GM23338 (cell line): ENCODE measurements at regions not wholly inside any gene's neighbourhood (a gene's known extent, or its start where the extent isn't known, plus 50 kb on each side); places are given as distances from the start of the nearest gene placed in this dataset.

Experiments
- ATAC-seq: fragments of 200-7000 bp; cut with Tn5 transposase; 3 replicates; pipeline ENCODE4 v1.9.1; 2020
- DNase-seq: peaks from one replicate; pipeline ENCODE4 v3.0.0-alpha.2; 2015; ENCODE audit warnings: low spot score
- H2AFZ ChIP-seq: fragments of 200-600 bp; sonication (generic); 2 replicates; pipeline ENCODE4 v1.8.0; 2016; ENCODE audit warnings: antibody characterized with exemption, mild to moderate bottlenecking, moderate library complexity
- H3F3A ChIP-seq: fragments of 200-600 bp; sonication (generic); replicated peaks from 2 replicates; pipeline ENCODE4 v1.8.0; 2017; ENCODE audit warnings: antibody characterized with exemption, mixed run types, low read depth
- H3K27ac ChIP-seq: fragments of 200-600 bp; sonication (generic); 2 replicates; pipeline ENCODE4 v1.6.1; 2016; ENCODE audit warnings: low read depth
- H3K27me3 ChIP-seq: fragments of 200-600 bp; sonication (generic); 2 replicates; pipeline ENCODE4 v1.8.0; 2016; ENCODE audit warnings: mild to moderate bottlenecking, mixed run types, moderate library complexity; ENCODE audit not compliant: insufficient read depth
- H3K36me3 ChIP-seq: fragments of 200-600 bp; sonication (generic); 2 replicates; pipeline ENCODE4 v1.8.0; 2016; ENCODE audit warnings: mild to moderate bottlenecking; ENCODE audit not compliant: insufficient read depth
- H3K4me1 ChIP-seq: fragments of 200-600 bp; sonication (generic); 2 replicates; pipeline ENCODE4 v1.8.0; 2016; ENCODE audit warnings: mild to moderate bottlenecking, moderate library complexity; ENCODE audit not compliant: insufficient read depth
- H3K4me2 ChIP-seq: fragments of 200-600 bp; sonication (generic); 2 replicates; pipeline ENCODE4 v1.7.1; 2017; ENCODE audit warnings: mixed run types
- H3K4me3 ChIP-seq: fragments of 200-600 bp; sonication (generic); 2 replicates; pipeline ENCODE4 v1.6.1; 2016; ENCODE audit warnings: mixed run types
- H3K79me2 ChIP-seq: fragments of 200-600 bp; sonication (generic); replicated peaks from 2 replicates; pipeline ENCODE4 v1.8.0; 2017; ENCODE audit warnings: mild to moderate bottlenecking; ENCODE audit not compliant: insufficient read depth
- H3K9me2 ChIP-seq: fragments of 200-600 bp; sonication (generic); 2 replicates; pipeline ENCODE4 v1.8.0; 2017; ENCODE audit not compliant: insufficient read depth
- H4K20me1 ChIP-seq: fragments of 200-600 bp; sonication (generic); replicated peaks from 2 replicates; pipeline ENCODE4 v1.8.0; 2017; ENCODE audit warnings: mild to moderate bottlenecking; ENCODE audit not compliant: insufficient read depth
- H3K27ac Mint-ChIP-seq: 2 replicates; pipeline ENCODE4 v1.8.0; 2020; ENCODE audit warnings: inconsistent platforms, mild to moderate bottlenecking, moderate library complexity, mixed read lengths
- H3K27me3 Mint-ChIP-seq: 3 replicates; pipeline ENCODE4 v1.8.0; 2022; ENCODE audit warnings: low read depth, mild to moderate bottlenecking, moderate library complexity, mixed read lengths, inconsistent platforms; ENCODE audit not compliant: insufficient read depth, poor library complexity
- H3K36me3 Mint-ChIP-seq: 3 replicates; pipeline ENCODE4 v1.8.0; 2021; ENCODE audit warnings: low read depth, mild to moderate bottlenecking, inconsistent platforms, moderate library complexity, mixed read lengths
- H3K4me1 Mint-ChIP-seq: 3 replicates; pipeline ENCODE4 v1.8.0; 2020; ENCODE audit warnings: mild to moderate bottlenecking, inconsistent platforms, mixed read lengths
- H3K4me3 Mint-ChIP-seq: 3 replicates; pipeline ENCODE4 v1.8.0; 2021; ENCODE audit warnings: moderate library complexity, mild to moderate bottlenecking, inconsistent platforms, mixed read lengths
- H3K9me3 Mint-ChIP-seq: 3 replicates; pipeline ENCODE4 v1.8.0; 2020; ENCODE audit warnings: moderate library complexity, mild to moderate bottlenecking, inconsistent platforms, mixed read lengths
- CREB1 ChIP-seq: fragments of 250-450 bp; sonication (Bioruptor Pico); IDR thresholded peaks from 2 replicates; pipeline ENCODE4 v1.5.0; 2020; ENCODE audit warnings: low read depth, mild to moderate bottlenecking, moderate library complexity
- EZH2 ChIP-seq: fragments of 200-600 bp; sonication (generic); IDR thresholded peaks from one replicate; pipeline ENCODE4 v1.8.0; 2017; ENCODE audit warnings: antibody characterized with exemption, mild to moderate bottlenecking, low read depth; ENCODE audit not compliant: unreplicated experiment
- EZH2phosphoT487 ChIP-seq: fragments of 200-600 bp; sonication (generic); IDR thresholded peaks from one replicate; pipeline ENCODE4 v1.8.1; 2018; ENCODE audit warnings: antibody characterized with exemption; ENCODE audit not compliant: unreplicated experiment
- JUNB ChIP-seq: IDR thresholded peaks from one replicate; pipeline ENCODE4 v1.6.1; 2016; ENCODE audit warnings: antibody characterized with exemption; ENCODE audit not compliant: unreplicated experiment
- NANOG ChIP-seq: IDR thresholded peaks from 2 replicates; pipeline ENCODE4 v1.6.1; 2016; ENCODE audit warnings: antibody characterized with exemption, borderline replicate concordance
- POLR2AphosphoS5 ChIP-seq: IDR thresholded peaks from 2 replicates; pipeline ENCODE4 v1.6.1; 2016; ENCODE audit warnings: antibody characterized with exemption, low read depth
- TF ChIP-seq, protein P1 (sequence below), 2 experiments: fragments of 200-600 bp in 1 of 2; sonication (generic) in 1 of 2; conservative IDR thresholded peaks; 2 replicates each; pipeline versions ENCODE4 v1.5.1 to v1.6.1; 2016 to 2017; ENCODE audit warnings: antibody characterized with exemption in 2 of 2, low read depth in 2 of 2, mild to moderate bottlenecking in 2 of 2, moderate library complexity in 1 of 2
- TF ChIP-seq, protein P2 (sequence below): IDR thresholded peaks from 2 replicates; pipeline ENCODE4 v1.6.1; 2016; ENCODE audit warnings: antibody characterized with exemption
- TF ChIP-seq, protein P3 (sequence below): IDR thresholded peaks from one replicate; pipeline ENCODE4 v1.6.1; 2018; ENCODE audit warnings: antibody characterized with exemption; ENCODE audit not compliant: unreplicated experiment

DNA sequence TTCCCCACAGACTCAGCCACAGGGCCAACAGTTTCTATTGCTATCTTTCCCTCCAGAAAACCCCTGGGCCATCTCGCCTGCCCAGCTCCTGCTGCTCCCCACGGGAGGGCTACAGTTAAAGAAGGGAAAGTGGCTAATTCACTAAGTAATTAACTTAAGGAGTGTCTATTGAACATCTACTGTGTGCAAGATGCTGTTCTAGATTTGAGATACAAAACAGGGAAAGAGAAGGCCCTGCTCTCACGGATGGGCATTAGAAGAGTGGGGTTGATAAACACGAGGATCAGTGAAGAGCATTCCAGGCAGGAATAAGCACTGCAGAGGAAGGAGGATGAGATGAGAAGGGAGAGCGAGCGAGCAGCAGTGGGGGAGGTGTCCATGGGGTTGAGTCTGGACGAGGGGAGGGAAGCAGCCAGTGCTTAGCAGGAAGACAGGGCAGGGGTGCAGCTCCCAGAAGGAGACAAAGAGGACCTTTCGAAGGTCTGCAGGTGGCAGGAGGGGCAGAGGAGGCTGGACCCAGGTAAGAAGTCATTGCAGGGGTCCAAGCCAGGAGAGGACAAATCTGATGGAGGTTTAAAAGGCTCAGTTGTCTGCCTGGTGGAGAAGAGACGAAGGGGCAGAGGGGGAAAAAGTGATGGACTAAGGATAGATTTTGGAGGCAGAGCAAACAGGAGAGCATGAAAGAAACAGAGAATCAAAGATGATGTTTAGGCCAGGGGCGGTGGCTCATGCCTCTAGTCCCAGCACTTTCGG lies 64.7 kb downstream of the KLF15 start:
- Mint-ChIP-seq H3K36me3 (no peaks in the 10 kb centered on the region), H3K27me3 (peaks cover 12% of the 10 kb centered on the region)
- no peak for TF ChIP-seq CREB1 (CRISPR knock-in tag)
- TF ChIP-seq, protein P1, sequence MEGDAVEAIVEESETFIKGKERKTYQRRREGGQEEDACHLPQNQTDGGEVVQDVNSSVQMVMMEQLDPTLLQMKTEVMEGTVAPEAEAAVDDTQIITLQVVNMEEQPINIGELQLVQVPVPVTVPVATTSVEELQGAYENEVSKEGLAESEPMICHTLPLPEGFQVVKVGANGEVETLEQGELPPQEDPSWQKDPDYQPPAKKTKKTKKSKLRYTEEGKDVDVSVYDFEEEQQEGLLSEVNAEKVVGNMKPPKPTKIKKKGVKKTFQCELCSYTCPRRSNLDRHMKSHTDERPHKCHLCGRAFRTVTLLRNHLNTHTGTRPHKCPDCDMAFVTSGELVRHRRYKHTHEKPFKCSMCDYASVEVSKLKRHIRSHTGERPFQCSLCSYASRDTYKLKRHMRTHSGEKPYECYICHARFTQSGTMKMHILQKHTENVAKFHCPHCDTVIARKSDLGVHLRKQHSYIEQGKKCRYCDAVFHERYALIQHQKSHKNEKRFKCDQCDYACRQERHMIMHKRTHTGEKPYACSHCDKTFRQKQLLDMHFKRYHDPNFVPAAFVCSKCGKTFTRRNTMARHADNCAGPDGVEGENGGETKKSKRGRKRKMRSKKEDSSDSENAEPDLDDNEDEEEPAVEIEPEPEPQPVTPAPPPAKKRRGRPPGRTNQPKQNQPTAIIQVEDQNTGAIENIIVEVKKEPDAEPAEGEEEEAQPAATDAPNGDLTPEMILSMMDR (conservative IDR thresholded peaks at IDR 0.05; ENCODE audit: low read depth in 2 of 2) = no peak
- no peak for TF ChIP-seq EZH2
- no peak for TF ChIP-seq POLR2AphosphoS5
- TF ChIP-seq, protein P2, sequence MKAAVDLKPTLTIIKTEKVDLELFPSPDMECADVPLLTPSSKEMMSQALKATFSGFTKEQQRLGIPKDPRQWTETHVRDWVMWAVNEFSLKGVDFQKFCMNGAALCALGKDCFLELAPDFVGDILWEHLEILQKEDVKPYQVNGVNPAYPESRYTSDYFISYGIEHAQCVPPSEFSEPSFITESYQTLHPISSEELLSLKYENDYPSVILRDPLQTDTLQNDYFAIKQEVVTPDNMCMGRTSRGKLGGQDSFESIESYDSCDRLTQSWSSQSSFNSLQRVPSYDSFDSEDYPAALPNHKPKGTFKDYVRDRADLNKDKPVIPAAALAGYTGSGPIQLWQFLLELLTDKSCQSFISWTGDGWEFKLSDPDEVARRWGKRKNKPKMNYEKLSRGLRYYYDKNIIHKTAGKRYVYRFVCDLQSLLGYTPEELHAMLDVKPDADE = no peak

DNA sequence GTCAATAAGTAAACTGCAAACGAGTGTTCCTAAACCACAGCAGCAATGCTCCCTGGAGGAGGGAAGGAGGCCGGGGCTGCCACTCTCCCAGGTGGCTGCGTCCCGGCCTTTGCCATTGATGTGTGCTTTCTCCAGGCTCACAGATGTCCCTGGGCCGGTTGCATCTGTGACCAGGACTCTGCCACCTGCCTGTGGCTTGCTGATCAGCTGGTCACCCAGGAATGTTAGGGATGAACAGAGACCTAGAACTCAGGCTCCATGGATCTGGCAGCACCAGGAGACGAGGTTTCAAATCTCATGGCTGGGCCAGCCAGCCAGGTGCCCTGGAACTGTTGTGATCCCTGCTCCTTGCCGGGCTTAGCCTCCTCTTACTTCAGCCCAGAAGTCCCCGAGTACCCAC lies 65.7 kb downstream of the KLF15 start:
- no peak overlapping the region for H3K4me3 Mint-ChIP-seq
- no peaks in the 10 kb centered on the region for H4K20me1 ChIP-seq
- peaks cover 10% of the 10 kb centered on the region; the same call in 1 of the 2 replicates for H3K4me1 ChIP-seq
- TF ChIP-seq EZH2 (no peak), NANOG (no peak), EZH2phosphoT487 (no peak), JUNB (no peak)
- TF ChIP-seq, protein P1 (conservative IDR thresholded peaks at IDR 0.05; ENCODE audit: low read depth in 2 of 2) = no peak
- TF ChIP-seq, protein P3, sequence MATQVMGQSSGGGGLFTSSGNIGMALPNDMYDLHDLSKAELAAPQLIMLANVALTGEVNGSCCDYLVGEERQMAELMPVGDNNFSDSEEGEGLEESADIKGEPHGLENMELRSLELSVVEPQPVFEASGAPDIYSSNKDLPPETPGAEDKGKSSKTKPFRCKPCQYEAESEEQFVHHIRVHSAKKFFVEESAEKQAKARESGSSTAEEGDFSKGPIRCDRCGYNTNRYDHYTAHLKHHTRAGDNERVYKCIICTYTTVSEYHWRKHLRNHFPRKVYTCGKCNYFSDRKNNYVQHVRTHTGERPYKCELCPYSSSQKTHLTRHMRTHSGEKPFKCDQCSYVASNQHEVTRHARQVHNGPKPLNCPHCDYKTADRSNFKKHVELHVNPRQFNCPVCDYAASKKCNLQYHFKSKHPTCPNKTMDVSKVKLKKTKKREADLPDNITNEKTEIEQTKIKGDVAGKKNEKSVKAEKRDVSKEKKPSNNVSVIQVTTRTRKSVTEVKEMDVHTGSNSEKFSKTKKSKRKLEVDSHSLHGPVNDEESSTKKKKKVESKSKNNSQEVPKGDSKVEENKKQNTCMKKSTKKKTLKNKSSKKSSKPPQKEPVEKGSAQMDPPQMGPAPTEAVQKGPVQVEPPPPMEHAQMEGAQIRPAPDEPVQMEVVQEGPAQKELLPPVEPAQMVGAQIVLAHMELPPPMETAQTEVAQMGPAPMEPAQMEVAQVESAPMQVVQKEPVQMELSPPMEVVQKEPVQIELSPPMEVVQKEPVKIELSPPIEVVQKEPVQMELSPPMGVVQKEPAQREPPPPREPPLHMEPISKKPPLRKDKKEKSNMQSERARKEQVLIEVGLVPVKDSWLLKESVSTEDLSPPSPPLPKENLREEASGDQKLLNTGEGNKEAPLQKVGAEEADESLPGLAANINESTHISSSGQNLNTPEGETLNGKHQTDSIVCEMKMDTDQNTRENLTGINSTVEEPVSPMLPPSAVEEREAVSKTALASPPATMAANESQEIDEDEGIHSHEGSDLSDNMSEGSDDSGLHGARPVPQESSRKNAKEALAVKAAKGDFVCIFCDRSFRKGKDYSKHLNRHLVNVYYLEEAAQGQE = no peak

More for the DNA sequence above, 64.7 kb downstream of the KLF15 start:
- Histone ChIP-seq H3K4me2 (no peak overlapping the region), H2AFZ (no peak overlapping the region), H3K27me3 (peaks cover 35% of the 10 kb centered on the region), H3K4me3 (no peak overlapping the region), H3K4me1 (peaks cover 7% of the 10 kb centered on the region; the same call in 1 of the 2 replicates), H3K79me2 (no peaks in the 10 kb centered on the region), H3F3A (no peaks in the 10 kb centered on the region), H3K9me2 (no peaks in the 10 kb centered on the region), H4K20me1 (no peaks in the 10 kb centered on the region), H3K36me3 (no peaks in the 10 kb centered on the region), H3K27ac (no peak overlapping the region)
- ATAC-seq = no peak
- Mint-ChIP-seq H3K4me1 (peaks cover 41% of the 10 kb centered on the region), H3K9me3 (no peaks in the 10 kb centered on the region; the same call in 2 of the 3 replicates), H3K27ac (no peak overlapping the region), H3K4me3 (no peak overlapping the region)
- DNase-seq = no peak

More for the DNA sequence above, 65.7 kb downstream of the KLF15 start:
- Histone ChIP-seq H3F3A (no peaks in the 10 kb centered on the region), H2AFZ (no peak overlapping the region), H3K36me3 (no peaks in the 10 kb centered on the region), H3K9me2 (no peaks in the 10 kb centered on the region), H3K4me3 (no peak overlapping the region), H3K27me3 (peaks cover 40% of the 10 kb centered on the region), H3K4me2 (no peak overlapping the region), H3K79me2 (no peaks in the 10 kb centered on the region), H3K27ac (no peak overlapping the region)
- ATAC-seq (no peak), DNase-seq (no peak)
- H3K27ac Mint-ChIP-seq = no peak overlapping the region
- H3K4me1 Mint-ChIP-seq = peaks cover 41% of the 10 kb centered on the region
- H3K27me3 Mint-ChIP-seq = peaks cover 12% of the 10 kb centered on the region
- no peaks in the 10 kb centered on the region for H3K36me3 Mint-ChIP-seq
- H3K9me3 Mint-ChIP-seq = no peaks in the 10 kb centered on the region; the same call in 2 of the 3 replicates
